ENCODE measurements at regions not wholly inside any gene's neighbourhood (a gene's known extent, or its start where the extent isn't known, plus 50 kb on each side); places are given as distances from the start of the nearest gene placed in this dataset.

GRCh38 chr15:60217161-60217560, 180.6 kb downstream of the ANXA2 start:
- TF ChIP-seq CTCF (IDR thresholded peaks at IDR 0.05 in 2 of 3, conservative IDR thresholded peaks at IDR 0.05 in 1 of 3; ENCODE audit: borderline replicate concordance in 1 of 3, insufficient read depth in 1 of 3, low read depth in 2 of 3, low read length in 2 of 3) (no peak), REST (IDR thresholded peaks at IDR 0.05; ENCODE audit: low read depth) (no peak), CEBPB (IDR thresholded peaks at IDR 0.05; ENCODE audit: low read depth) (no peak), JUND (IDR thresholded peaks at IDR 0.05) (no peak)

Data from HCT116 (cell line).